HG02870 (cell line): ENCODE measurements at regions not wholly inside any gene's neighbourhood (a gene's known extent, or its start where the extent isn't known, plus 50 kb on each side); places are given as distances from the start of the nearest gene placed in this dataset.

Experiments used
- ATAC-seq: cut with Tn5 transposase; IDR thresholded peaks from one replicate; pipeline ENCODE4 v1.9.1; 2021; ENCODE audit warnings: mild to moderate bottlenecking, moderate library complexity; ENCODE audit not compliant: unreplicated experiment

DNA sequence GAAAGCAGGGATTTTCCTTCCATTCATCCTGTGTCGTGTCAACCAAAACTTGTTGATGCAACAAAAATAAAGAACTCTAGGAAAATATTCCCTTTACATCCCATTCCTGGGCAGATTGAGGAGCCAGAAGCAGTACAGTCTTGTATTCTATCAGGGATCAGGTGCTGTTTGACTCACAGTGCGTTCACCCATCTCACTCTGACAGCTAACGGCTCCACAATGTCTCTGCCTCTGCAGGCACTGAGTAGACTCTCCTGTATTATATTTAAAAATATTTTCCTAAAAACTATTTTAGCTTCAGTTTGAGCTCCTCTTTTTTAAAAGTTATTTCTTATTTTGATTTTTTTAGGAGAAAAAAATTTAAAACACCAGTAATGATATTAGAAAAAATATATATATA lies 600.6 kb upstream of the SALL3 start:
- no peak for ATAC-seq

GRCh38 chr18:78390348-78390951 lies 589.2 kb upstream of the SALL3 start:
- ATAC-seq, result no peak

- ATAC-seq, result no peak
These were observed 588.7 kb upstream of the SALL3 start for GRCh38 chr18:78390952-78391348.

GRCh38 chr18:78393086-78393862 lies 586.3 kb upstream of the SALL3 start:
- ATAC-seq, result no peak

DNA sequence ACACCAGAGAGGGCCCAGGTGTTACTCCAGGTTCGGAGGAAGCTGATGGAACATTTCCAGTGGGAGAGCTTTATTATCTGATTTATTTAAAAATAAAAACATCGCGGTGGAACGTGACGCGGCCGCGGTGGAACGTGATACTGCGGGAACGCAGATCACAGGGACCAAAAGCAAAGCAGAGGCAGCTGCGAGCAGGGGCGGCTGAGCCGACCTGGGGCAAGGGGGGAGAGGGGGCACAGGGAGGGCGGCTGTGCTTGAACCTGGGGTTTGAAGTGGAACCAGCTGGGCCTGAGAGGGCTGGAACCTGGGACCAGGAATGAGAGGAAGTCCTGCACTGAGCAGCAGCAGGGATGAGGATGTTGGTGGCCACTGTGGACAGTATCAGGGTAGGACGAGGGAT lies 583.5 kb upstream of the SALL3 start:
- ATAC-seq, result no peak

GRCh38 chr18:78396756-78397155 lies 582.9 kb upstream of the SALL3 start:
- ATAC-seq, result no peak

DNA sequence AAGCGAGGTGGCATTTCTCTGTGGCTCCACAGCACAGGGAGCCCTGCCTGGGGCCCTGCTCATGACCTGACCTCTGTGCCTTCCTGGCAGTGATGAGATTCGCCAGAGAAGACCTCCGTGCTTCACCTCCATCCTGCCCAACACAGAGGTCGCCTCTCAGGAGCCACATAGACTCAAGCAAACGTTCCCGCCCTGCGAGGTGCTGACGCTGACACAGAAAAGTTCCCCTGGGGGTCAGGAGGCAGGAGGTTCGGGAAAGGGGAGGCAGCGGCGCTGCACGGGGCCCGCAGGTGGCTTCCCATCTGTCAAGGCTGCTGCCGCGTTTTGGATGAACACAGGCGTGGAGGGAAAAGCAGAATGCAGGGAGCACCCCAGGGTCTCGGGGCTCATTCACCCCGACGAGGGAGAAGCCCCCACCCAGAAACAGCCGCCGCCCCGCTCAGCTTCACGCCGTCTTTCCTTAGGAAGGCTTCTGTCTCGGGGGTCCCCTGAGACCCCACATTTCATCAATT lies 579.6 kb upstream of the SALL3 start:
- no peak for ATAC-seq

- no peak for ATAC-seq
These were observed 577.2 kb upstream of the SALL3 start for GRCh38 chr18:78402440-78402839.

DNA sequence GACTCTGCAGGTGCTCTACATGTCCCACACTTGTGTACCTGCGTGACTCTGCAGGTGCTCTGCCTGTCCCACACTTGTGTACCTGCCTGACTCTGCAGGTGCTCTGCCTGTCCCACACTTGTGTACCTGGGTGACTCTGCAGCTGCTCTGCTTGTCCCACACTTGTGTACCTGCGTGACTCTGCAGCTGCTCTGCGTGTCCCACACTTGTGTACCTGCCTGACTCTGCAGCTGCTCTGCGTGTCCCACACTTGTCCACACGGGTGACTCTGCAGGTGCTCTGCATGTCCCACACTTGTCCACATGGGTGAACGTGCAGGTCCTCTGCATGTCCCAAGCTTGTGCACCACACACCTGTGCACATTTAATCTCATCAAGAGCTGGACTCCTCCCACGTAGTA lies 576.7 kb upstream of the SALL3 start:
- no peak for ATAC-seq

- ATAC-seq, result no peak
These were observed 576.2 kb upstream of the SALL3 start for GRCh38 chr18:78403371-78403770.

- no peak for ATAC-seq
These were observed 573.9 kb upstream of the SALL3 start for GRCh38 chr18:78405763-78406162.

GRCh38 chr18:78406743-78407465 lies 572.7 kb upstream of the SALL3 start:
- no peak for ATAC-seq

GRCh38 chr18:78407466-78407844 lies 572.2 kb upstream of the SALL3 start:
- no peak for ATAC-seq

DNA sequence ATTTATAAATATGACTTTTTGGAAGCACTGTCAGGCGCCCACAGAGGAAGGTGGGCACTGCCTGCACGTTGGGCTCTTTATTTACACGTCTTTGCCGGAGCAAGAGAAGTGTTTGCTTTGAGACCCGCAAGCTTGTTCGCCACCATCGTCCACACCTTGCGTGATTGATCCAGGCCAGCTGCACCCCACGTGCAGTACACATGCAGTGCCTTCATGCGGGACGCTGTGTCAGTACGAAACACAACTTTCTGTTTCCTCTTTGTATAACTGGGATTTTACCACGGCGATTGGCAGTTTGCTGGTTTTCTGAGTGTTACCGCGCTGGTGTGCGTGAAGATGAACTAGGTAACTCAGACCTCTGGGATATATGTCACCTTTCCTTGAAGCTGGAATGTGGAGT lies 571.0 kb upstream of the SALL3 start:
- no peak for ATAC-seq

GRCh38 chr18:78410094-78410786 lies 569.4 kb upstream of the SALL3 start:
- no peak for ATAC-seq

DNA sequence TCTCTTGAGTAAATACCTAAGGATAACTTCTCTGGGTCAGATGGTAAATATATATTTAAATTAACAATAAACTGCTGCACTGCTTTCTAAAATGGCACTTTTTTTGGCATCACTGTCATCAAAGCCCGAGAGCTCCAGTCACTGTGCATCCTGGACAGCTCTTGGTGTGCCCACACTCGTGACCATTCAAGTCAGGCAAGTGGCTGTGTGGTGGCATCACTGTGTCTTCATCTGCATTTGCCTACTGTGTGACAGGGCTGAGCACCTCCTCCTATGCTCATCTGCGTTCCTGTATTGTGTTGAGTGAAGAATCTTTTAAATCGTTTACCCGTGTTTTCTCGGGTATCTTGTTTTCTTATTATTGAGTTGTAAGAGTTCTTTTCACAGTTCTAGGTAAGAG lies 568.1 kb upstream of the SALL3 start:
- ATAC-seq, result no peak

- no peak for ATAC-seq
These were observed 565.3 kb upstream of the SALL3 start for GRCh38 chr18:78414302-78414701.

GRCh38 chr18:78416853-78417252 lies 562.8 kb upstream of the SALL3 start:
- no peak for ATAC-seq

DNA sequence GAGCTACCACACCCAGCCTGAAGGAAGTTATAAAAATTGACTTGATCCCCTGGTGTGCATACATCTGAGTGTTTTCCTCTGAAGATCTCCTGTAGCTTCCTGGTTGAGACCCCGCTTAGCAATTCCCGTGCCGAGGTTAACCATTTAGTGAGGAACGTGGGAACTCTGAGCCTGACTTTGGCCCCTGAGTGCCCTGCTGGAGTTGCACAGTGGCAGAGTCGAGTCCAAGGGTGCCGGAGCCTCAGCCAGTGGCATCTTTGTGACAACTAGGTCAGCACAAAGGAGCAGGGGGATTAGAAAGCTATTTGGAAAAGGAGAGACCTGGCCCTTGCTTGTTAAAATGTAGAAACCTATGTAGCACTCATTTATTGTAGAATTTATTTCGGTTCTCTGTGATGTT lies 561.2 kb upstream of the SALL3 start:
- ATAC-seq, result no peak

DNA sequence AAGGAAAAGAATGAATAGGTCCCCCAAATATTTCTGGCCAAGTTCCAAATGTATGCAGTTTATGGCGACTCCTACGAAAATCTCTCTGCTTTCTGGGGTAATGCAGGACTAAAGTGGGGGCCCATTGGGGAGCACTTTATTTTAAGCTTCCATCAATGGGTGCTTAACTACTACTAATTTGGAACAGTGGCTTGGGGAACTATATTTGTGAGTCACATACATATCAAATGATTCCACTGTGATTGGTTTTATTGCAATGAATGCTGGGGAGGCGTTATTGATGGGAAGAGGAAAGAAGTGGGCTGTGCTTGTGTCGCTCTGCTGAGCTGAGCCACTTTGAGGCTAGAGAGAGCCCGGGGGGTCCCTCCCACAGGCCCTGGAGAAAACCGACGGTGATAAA lies 560.4 kb upstream of the SALL3 start:
- ATAC-seq, result no peak

GRCh38 chr18:78420116-78420515 lies 559.5 kb upstream of the SALL3 start:
- no peak for ATAC-seq
